Gastrocnemius medialis (tissue), 4 donors: ENCODE measurements at regions not wholly inside any gene's neighbourhood (a gene's known extent, or its start where the extent isn't known, plus 50 kb on each side); places are given as distances from the start of the nearest gene placed in this dataset.

Source experiments
- CTCF ChIP-seq, 5 experiments: fragments of 450-650 bp in 3 of 5; fragments of 200-600 bp in 2 of 5; sonication (generic) in 2 of 5; IDR thresholded peaks in 4 of 5; conservative IDR thresholded peaks in 1 of 5; 1 replicate in 4 of 5; 2 replicates in 1 of 5; pipeline ENCODE4 v1.5.1; 2016 to 2019; ENCODE audit warnings: antibody characterized with exemption in 5 of 5, mild to moderate bottlenecking in 3 of 5, moderate library complexity in 3 of 5
- POLR2A ChIP-seq, 2 donors: fragments of 450-650 bp; IDR thresholded peaks; one replicate each; pipeline ENCODE4 v1.6.1; 2017; ENCODE audit warnings: antibody characterized with exemption in 2 of 2, mild to moderate bottlenecking in 2 of 2, moderate library complexity in 2 of 2

DNA sequence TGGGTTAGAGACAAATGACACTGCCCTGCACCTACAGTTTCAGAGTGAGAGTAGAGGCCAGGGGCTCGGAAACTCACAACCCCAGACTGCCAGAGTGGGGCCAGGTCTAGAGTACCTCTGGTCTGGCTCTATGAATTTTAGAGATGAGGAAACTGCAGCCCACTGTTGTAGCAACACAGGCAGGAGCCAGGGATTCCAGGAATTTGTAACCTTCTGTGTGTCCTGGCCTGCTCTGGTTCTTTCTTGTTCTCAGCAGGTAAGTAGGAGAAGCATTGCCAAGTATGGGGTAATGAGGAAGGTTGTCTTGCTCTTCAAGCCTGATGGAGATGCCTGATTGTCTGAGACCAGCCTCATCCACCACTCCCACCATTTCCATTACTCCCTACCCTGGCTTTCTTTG lies 221.8 kb downstream of the UACA start:
- TF ChIP-seq CTCF (IDR thresholded peaks at IDR 0.05 in 4 of 5, conservative IDR thresholded peaks at IDR 0.05 in 1 of 5), result no peak
- TF ChIP-seq POLR2A (IDR thresholded peaks at IDR 0.05), result no peak
